ENCODE measurements at regions not wholly inside any gene's neighbourhood (a gene's known extent, or its start where the extent isn't known, plus 50 kb on each side); places are given as distances from the start of the nearest gene placed in this dataset.

DNA sequence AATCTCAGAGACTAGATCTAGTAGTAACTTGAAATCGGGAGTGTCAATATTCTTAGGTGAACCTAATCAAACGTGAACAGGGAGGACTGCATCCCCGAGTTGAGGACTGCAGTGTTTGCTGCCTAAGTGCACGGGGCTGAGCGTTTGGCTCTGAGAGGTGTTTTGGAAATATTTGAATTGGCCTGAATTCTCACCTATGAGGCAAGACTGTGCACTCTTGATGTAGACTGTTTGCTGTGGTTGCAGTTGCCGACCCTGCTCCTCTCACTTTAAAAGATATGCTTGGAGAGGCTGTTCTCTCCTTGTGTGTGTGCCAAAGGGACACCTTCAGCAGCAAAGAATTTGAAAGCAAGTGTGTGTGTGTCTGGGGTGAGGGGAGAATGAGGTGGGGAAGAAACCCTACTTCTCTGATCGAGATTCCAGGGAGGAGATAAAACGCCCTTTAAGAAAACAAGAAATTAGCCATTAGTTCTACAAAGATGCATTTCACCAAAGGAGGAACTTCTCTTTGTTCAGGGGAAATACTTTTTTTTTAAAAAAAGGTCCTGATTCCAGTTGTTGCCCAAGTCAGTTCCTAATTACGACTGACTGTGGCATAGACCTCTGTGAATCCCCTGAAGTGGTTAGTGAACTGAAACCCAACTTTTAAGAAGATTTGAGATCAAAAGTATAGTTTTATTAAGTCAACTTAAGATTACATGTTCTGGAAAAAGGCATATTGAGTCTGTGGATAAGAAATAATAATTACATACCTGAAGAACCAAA is 106.6 kb downstream of the DYRK2 start:
- Histone ChIP-seq H3K4me3 (ENCODE audit: low read length in 2 of 2) (no peak overlapping the region), H3K27ac (ENCODE audit: low read depth in 1 of 2, low read length in 2 of 2) (no peak overlapping the region), H3K9me3 (ENCODE audit: control insufficient read depth, low read length) (no peaks in the 10 kb centered on the region), H3K36me3 (ENCODE audit: control insufficient read depth in 1 of 2, insufficient read depth in 2 of 2, low read length in 1 of 2) (no peaks in the 10 kb centered on the region), H3K4me1 (ENCODE audit: control insufficient read depth in 1 of 2, insufficient read depth in 2 of 2, low read length in 2 of 2) (peaks cover 0 to 2% of the 10 kb centered on the region in 2 donors), H3K27me3 (ENCODE audit: control insufficient read depth in 1 of 2, insufficient read depth in 2 of 2, low read length in 1 of 2) (no peaks in the 10 kb centered on the region)
- WGBS, 2 donors = 29 to 30% methylated on average over 9 of the region's 9 CpGs
- DNase-seq (no peak), ATAC-seq (ENCODE audit: low FRiP score) (no peak)
- intact Hi-C loops (cut with DNase I) = no loop called here

DNA sequence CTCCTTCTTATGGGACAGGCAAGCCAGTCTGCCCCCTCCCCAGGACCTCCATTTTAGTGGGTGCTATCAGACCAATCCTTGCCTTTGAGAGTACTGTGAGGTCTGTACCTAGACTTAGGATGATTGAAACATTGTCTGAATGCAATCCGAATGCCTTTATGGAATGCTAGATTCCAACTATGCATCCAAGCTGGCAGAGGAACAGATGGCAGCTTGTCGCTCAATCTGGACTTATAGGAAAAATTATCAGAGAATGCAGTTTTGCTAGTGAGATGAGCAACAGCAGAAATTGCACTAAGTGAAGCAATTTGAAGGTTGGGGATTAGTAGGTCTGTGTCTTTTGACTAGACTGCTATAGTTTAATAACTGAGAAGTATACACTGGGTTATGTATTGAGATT is 109.1 kb downstream of the DYRK2 start:
- no peaks in the 10 kb centered on the region for H3K27me3 ChIP-seq (ENCODE audit: control insufficient read depth in 1 of 2, insufficient read depth in 2 of 2, low read length in 1 of 2)
- no peak overlapping the region for H3K27ac ChIP-seq (ENCODE audit: low read depth in 1 of 2, low read length in 2 of 2)
- intact Hi-C loops (cut with DNase I) = no loop called here
- DNase-seq (no peak), ATAC-seq (ENCODE audit: low FRiP score) (no peak)
- 96 to 97% methylated on average over 2 of the region's 2 CpGs for WGBS, 2 donors
- no peaks in the 10 kb centered on the region for H3K9me3 ChIP-seq (ENCODE audit: control insufficient read depth, low read length)
- H3K36me3 ChIP-seq (ENCODE audit: control insufficient read depth in 1 of 2, insufficient read depth in 2 of 2, low read length in 1 of 2) = no peaks in the 10 kb centered on the region
- peaks cover 0 to 3% of the 10 kb centered on the region in 2 donors for H3K4me1 ChIP-seq (ENCODE audit: control insufficient read depth in 1 of 2, insufficient read depth in 2 of 2, low read length in 2 of 2)
- H3K4me3 ChIP-seq (ENCODE audit: low read length in 2 of 2) = no peak overlapping the region

DNA sequence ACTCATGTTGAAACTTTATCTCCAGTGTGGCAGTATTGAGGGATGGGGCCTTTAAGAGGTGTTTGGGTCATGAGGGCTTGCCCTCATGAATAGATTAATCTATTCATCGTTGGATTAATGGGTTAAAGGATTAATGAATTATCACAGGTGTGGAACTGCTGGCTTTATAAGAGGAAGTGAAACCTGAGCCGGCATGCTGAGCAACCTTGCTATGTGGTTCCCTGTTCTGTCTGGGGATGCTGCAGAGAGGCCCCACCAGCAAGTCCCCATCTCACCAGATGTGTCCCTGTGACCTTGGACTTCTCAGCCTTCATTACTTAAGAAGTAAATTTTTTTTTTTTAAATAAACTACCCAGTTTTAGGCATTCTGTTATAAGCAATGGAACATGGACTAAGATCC is 109.6 kb downstream of the DYRK2 start:
- Histone ChIP-seq H3K36me3 (ENCODE audit: control insufficient read depth in 1 of 2, insufficient read depth in 2 of 2, low read length in 1 of 2) (no peaks in the 10 kb centered on the region), H3K9me3 (ENCODE audit: control insufficient read depth, low read length) (no peaks in the 10 kb centered on the region), H3K27ac (ENCODE audit: low read depth in 1 of 2, low read length in 2 of 2) (no peak overlapping the region), H3K4me1 (ENCODE audit: control insufficient read depth in 1 of 2, insufficient read depth in 2 of 2, low read length in 2 of 2) (peaks cover 0 to 3% of the 10 kb centered on the region in 2 donors), H3K4me3 (ENCODE audit: low read length in 2 of 2) (no peak overlapping the region), H3K27me3 (ENCODE audit: control insufficient read depth in 1 of 2, insufficient read depth in 2 of 2, low read length in 1 of 2) (no peaks in the 10 kb centered on the region)
- DNase-seq (no peak), ATAC-seq (ENCODE audit: low FRiP score) (no peak)
- WGBS, 2 donors = 89 to 90% methylated on average over 2 of the region's 2 CpGs
- intact Hi-C loops (cut with DNase I) = no loop called here

DNA sequence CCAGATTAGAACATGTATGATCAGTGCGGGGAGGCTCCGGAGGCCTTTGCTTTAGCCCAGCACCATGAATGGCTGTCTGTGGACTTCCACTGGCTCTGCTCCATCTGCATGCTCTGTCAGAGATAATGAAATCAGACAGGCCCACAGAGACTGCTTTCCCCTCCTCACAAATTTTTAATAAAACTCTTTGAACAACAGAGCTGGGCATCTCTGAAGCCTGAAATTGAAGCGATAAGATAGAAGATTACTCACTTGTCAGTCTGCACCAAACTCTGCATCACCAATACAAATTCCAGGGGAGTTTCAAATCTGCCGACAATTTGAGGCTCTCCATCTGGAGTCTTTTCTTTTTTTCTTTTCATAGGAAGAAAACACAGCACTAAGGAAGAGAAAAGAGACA is 110.0 kb downstream of the DYRK2 start:
- intact Hi-C loops (cut with DNase I) = no loop called here
- Histone ChIP-seq H3K27ac (ENCODE audit: low read depth in 1 of 2, low read length in 2 of 2) (no peak overlapping the region), H3K36me3 (ENCODE audit: control insufficient read depth in 1 of 2, insufficient read depth in 2 of 2, low read length in 1 of 2) (no peaks in the 10 kb centered on the region), H3K4me1 (ENCODE audit: control insufficient read depth in 1 of 2, insufficient read depth in 2 of 2, low read length in 2 of 2) (peaks cover 0 to 3% of the 10 kb centered on the region in 2 donors), H3K27me3 (ENCODE audit: control insufficient read depth in 1 of 2, insufficient read depth in 2 of 2, low read length in 1 of 2) (no peaks in the 10 kb centered on the region), H3K9me3 (ENCODE audit: control insufficient read depth, low read length) (no peaks in the 10 kb centered on the region), H3K4me3 (ENCODE audit: low read length in 2 of 2) (no peak overlapping the region)
- WGBS, 2 donors = 95 to 97% methylated on average over 4 of the region's 4 CpGs
- DNase-seq = no peak
- no peak for ATAC-seq (ENCODE audit: low FRiP score)

DNA sequence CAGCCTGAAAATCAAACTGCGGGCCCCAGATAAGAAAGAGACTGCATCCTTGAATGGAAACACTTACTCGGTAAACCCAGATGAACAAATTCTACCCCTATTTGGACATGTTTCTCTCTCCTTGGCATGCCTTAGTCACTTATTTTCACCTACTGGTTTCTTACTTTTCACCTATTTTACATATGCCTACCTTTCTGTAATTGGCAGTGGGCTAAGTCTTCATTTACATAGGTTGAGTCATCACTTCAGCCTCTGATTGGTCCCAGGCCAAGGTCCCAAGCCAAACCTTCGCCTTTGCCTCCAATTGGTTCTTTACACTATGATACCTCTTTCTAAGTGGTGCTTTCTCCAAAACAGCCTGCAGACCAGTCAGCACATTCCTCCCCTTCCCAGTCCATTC is 111.3 kb downstream of the DYRK2 start:
- Histone ChIP-seq H3K4me1 (ENCODE audit: control insufficient read depth in 1 of 2, insufficient read depth in 2 of 2, low read length in 2 of 2) (peaks cover 0 to 3% of the 10 kb centered on the region in 2 donors), H3K36me3 (ENCODE audit: control insufficient read depth in 1 of 2, insufficient read depth in 2 of 2, low read length in 1 of 2) (no peaks in the 10 kb centered on the region), H3K27me3 (ENCODE audit: control insufficient read depth in 1 of 2, insufficient read depth in 2 of 2, low read length in 1 of 2) (no peaks in the 10 kb centered on the region), H3K27ac (ENCODE audit: low read depth in 1 of 2, low read length in 2 of 2) (no peak overlapping the region), H3K4me3 (ENCODE audit: low read length in 2 of 2) (no peak overlapping the region), H3K9me3 (ENCODE audit: control insufficient read depth, low read length) (no peaks in the 10 kb centered on the region)
- DNase-seq (no peak), ATAC-seq (ENCODE audit: low FRiP score) (no peak)
- intact Hi-C loops (cut with DNase I) = no loop called here
- WGBS, 2 donors = 74 to 81% methylated on average over 3 of the region's 3 CpGs

DNA sequence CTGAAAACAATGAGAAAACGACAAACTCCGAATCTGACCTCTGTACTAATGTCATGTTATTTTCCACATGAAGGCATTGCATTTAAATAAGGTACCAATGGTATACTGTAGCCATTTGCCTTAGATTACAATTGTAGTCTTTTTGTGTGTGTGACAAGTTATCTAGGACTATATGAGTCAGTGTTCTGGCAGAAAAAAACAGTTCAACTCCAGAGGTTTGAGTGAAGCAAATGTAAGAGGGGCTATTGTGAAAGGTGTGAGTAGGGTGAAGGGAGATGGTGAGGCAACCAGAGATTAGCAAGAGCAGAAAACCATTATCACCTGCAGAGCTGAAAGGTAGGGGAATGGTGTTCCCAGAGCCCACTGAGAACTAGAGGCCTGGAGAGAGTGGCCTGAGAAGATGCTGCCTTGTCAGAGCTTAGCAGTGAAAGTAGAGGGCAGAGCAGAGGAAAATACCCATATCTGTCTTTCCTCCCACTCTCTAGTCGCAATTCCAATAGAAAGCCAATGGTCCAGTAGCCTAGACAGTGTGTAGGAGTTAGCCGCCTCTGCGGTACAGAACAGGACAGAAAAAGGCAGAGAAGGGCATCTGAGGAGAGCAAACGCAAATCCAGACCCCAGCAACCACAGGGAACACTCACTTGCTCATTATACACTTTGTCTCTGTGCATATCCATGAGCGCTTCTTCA is 112.2 kb downstream of the DYRK2 start:
- 94 to 95% methylated on average over 7 of the region's 7 CpGs for WGBS, 2 donors
- intact Hi-C loops (cut with DNase I) = no loop called here

DNA sequence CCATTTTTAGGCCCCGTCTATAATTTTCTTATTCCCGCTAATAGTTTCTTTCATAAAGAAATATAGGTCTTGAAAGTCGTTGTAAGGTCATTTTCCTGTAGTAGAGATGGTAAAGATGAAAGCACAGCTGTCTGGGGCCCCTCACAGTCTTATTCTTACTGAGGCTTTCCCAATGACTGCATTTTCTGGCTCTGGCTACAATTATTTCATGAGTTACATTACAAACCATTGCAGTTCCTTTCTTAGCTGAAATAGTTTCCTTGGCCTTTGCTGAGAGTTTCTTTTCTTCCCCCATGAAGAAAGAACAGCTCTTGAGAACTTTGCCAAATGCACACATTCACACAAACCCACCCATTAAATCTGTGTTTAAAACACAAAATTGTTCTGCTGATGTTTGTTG is 113.0 kb downstream of the DYRK2 start:
- intact Hi-C loops (cut with DNase I) = no loop called here
- H3K9me3 ChIP-seq (ENCODE audit: control insufficient read depth, low read length) = no peaks in the 10 kb centered on the region
- WGBS, 2 donors = 72 to 77% methylated on average over 3 of the region's 3 CpGs
- H3K4me3 ChIP-seq (ENCODE audit: low read length in 2 of 2) = no peak overlapping the region
- H3K4me1 ChIP-seq (ENCODE audit: control insufficient read depth in 1 of 2, insufficient read depth in 2 of 2, low read length in 2 of 2) = peaks cover 0 to 3% of the 10 kb centered on the region in 2 donors
- H3K27me3 ChIP-seq (ENCODE audit: control insufficient read depth in 1 of 2, insufficient read depth in 2 of 2, low read length in 1 of 2) = no peaks in the 10 kb centered on the region
- DNase-seq (no peak), ATAC-seq (ENCODE audit: low FRiP score) (no peak)
- H3K27ac ChIP-seq (ENCODE audit: low read depth in 1 of 2, low read length in 2 of 2) = no peak overlapping the region
- H3K36me3 ChIP-seq (ENCODE audit: control insufficient read depth in 1 of 2, insufficient read depth in 2 of 2, low read length in 1 of 2) = no peaks in the 10 kb centered on the region

More for the DNA sequence above, 112.2 kb downstream of the DYRK2 start:
- Histone ChIP-seq H3K27ac (ENCODE audit: low read depth in 1 of 2, low read length in 2 of 2) (no peak overlapping the region), H3K4me3 (ENCODE audit: low read length in 2 of 2) (no peak overlapping the region), H3K36me3 (ENCODE audit: control insufficient read depth in 1 of 2, insufficient read depth in 2 of 2, low read length in 1 of 2) (no peaks in the 10 kb centered on the region), H3K4me1 (ENCODE audit: control insufficient read depth in 1 of 2, insufficient read depth in 2 of 2, low read length in 2 of 2) (peaks cover 0 to 3% of the 10 kb centered on the region in 2 donors), H3K27me3 (ENCODE audit: control insufficient read depth in 1 of 2, insufficient read depth in 2 of 2, low read length in 1 of 2) (no peaks in the 10 kb centered on the region), H3K9me3 (ENCODE audit: control insufficient read depth, low read length) (no peaks in the 10 kb centered on the region)
- ATAC-seq (ENCODE audit: low FRiP score) (no peak), DNase-seq (no peak)

DNA sequence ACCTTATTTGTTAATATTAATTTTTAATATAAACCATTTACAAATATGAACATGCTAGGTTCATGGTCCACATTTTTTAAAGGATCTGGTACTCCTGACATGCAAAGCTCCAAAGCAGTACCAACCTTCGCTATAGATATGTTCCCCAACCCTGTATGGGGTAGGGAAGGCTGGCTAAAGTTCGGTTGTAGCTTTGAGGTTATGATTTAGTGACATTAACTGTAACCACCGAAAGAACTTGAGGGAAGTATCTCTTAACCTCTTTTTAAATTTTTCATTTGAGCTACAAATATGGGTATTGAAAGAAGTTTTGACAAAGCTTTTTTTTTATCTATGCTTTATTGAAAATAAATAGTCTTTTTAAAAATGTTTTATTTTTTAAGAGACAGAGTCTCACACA is 115.5 kb downstream of the DYRK2 start:
- Histone ChIP-seq H3K36me3 (ENCODE audit: control insufficient read depth in 1 of 2, insufficient read depth in 2 of 2, low read length in 1 of 2) (no peaks in the 10 kb centered on the region), H3K4me1 (ENCODE audit: control insufficient read depth in 1 of 2, insufficient read depth in 2 of 2, low read length in 2 of 2) (peaks cover 0 to 3% of the 10 kb centered on the region in 2 donors), H3K27me3 (ENCODE audit: control insufficient read depth in 1 of 2, insufficient read depth in 2 of 2, low read length in 1 of 2) (no peaks in the 10 kb centered on the region), H3K4me3 (ENCODE audit: low read length in 2 of 2) (no peak overlapping the region), H3K9me3 (ENCODE audit: control insufficient read depth, low read length) (no peaks in the 10 kb centered on the region), H3K27ac (ENCODE audit: low read depth in 1 of 2, low read length in 2 of 2) (no peak overlapping the region)
- no peak for ATAC-seq (ENCODE audit: low FRiP score)
- intact Hi-C loops (cut with DNase I) = no loop called here
- WGBS, 2 donors = 96 to 97% methylated on average over 3 of the region's 3 CpGs
- DNase-seq = no peak

All from aorta (tissue), 5 donors.